K562 (cell line): ENCODE measurements at regions not wholly inside any gene's neighbourhood (a gene's known extent, or its start where the extent isn't known, plus 50 kb on each side); places are given as distances from the start of the nearest gene placed in this dataset.

Source experiments
- CBX3 ChIP-seq, 2 experiments: IDR thresholded peaks; 1 replicate in 1 of 2; 2 replicates in 1 of 2; pipeline ENCODE4 v1.6.1; 2012; ENCODE audit warnings: inconsistent platforms in 2 of 2, low read length in 2 of 2, borderline replicate concordance in 1 of 2, control low read depth in 1 of 2
- CTCF ChIP-seq, 3 experiments: IDR thresholded peaks in 2 of 3; conservative IDR thresholded peaks in 1 of 3; 2 replicates each; pipeline ENCODE4 v1.5.1; 2011 to 2012; ENCODE audit warnings: low read length in 3 of 3, mild to moderate bottlenecking in 3 of 3, control low read depth in 2 of 3, improper control_type of control experiment in 1 of 3, inconsistent platforms in 1 of 3, low read depth in 1 of 3, mixed read lengths in 1 of 3, moderate library complexity in 1 of 3; ENCODE audit not compliant: insufficient read depth in 2 of 3
- MYC ChIP-seq, 2 experiments: fragments of 250-450 bp in 1 of 2; sonication (Bioruptor Pico) in 1 of 2; IDR thresholded peaks; 2 replicates each; pipeline versions ENCODE4 v1.5.1 to v1.6.1; 2012 to 2021; ENCODE audit warnings: low read depth in 2 of 2, borderline replicate concordance in 1 of 2, improper control_type of control experiment in 1 of 2, low read length in 1 of 2, mild to moderate bottlenecking in 1 of 2, moderate library complexity in 1 of 2
- POLR2A ChIP-seq: fragments of 450-650 bp; conservative IDR thresholded peaks from 2 replicates; pipeline ENCODE4 v1.6.1; 2016

- TF ChIP-seq POLR2A = no peak
- TF ChIP-seq MYC (IDR thresholded peaks at IDR 0.05; ENCODE audit: low read depth, low read length) = no peak
- TF ChIP-seq MYC (CRISPR knock-in tag; IDR thresholded peaks at IDR 0.05; ENCODE audit: borderline replicate concordance, low read depth) = no peak
- no peak for TF ChIP-seq CBX3 (IDR thresholded peaks at IDR 0.05; ENCODE audit: borderline replicate concordance in 1 of 2, low read length in 2 of 2)
- no peak for TF ChIP-seq CTCF (IDR thresholded peaks at IDR 0.05 in 2 of 3, conservative IDR thresholded peaks at IDR 0.05 in 1 of 3; ENCODE audit: insufficient read depth in 2 of 3, low read depth in 1 of 3, low read length in 3 of 3)
Measured at GRCh38 chr6:138596591-138596990, 97.3 kb upstream of the NHSL1 start.
